Activated T-helper 9 cell treated with anti-CD3 and anti-CD28 coated beads, Interleukin-2, amount 50 U/mL, for 16 hours (primary cell): ENCODE measurements at regions not wholly inside any gene's neighbourhood (a gene's known extent, or its start where the extent isn't known, plus 50 kb on each side); places are given as distances from the start of the nearest gene placed in this dataset.

Source experiments
- DNase-seq: peaks from one replicate; pipeline ENCODE4 v3.0.0-alpha.2; 2020; ENCODE audit warnings: low read depth

GRCh38 chr12:124443931-124444712 lies 123.3 kb downstream of the NCOR2 start:
- no peak for DNase-seq

- no peak for DNase-seq
These were observed 124.5 kb downstream of the NCOR2 start for GRCh38 chr12:124442772-124443445.

- no peak for DNase-seq
These were observed 125.1 kb downstream of the NCOR2 start for GRCh38 chr12:124442281-124442680.

- no peak for DNase-seq
These were observed 125.8 kb downstream of the NCOR2 start for GRCh38 chr12:124441443-124442194.

GRCh38 chr12:124440841-124441381 lies 126.5 kb downstream of the NCOR2 start:
- DNase-seq, result no peak

- no peak for DNase-seq
These were observed 127.3 kb downstream of the NCOR2 start for GRCh38 chr12:124440031-124440626.

GRCh38 chr12:124438437-124439056 lies 128.9 kb downstream of the NCOR2 start:
- DNase-seq, result no peak

- DNase-seq, result no peak
These were observed 129.6 kb downstream of the NCOR2 start for GRCh38 chr12:124437617-124438436.

- DNase-seq, result no peak
These were observed 130.3 kb downstream of the NCOR2 start for GRCh38 chr12:124437121-124437520.

GRCh38 chr12:124436366-124436765 lies 131.0 kb downstream of the NCOR2 start:
- no peak for DNase-seq

GRCh38 chr12:124435806-124436345 lies 131.5 kb downstream of the NCOR2 start:
- no peak for DNase-seq

GRCh38 chr12:124434951-124435805 lies 132.2 kb downstream of the NCOR2 start:
- no peak for DNase-seq

- no peak for DNase-seq
These were observed 133.1 kb downstream of the NCOR2 start for GRCh38 chr12:124434354-124434753.

- no peak for DNase-seq
These were observed 133.5 kb downstream of the NCOR2 start for GRCh38 chr12:124433879-124434278.

GRCh38 chr12:124433147-124433874 lies 134.1 kb downstream of the NCOR2 start:
- DNase-seq, result no peak

- no peak for DNase-seq
These were observed 135.0 kb downstream of the NCOR2 start for GRCh38 chr12:124432376-124432775.

- no peak for DNase-seq
These were observed 135.4 kb downstream of the NCOR2 start for GRCh38 chr12:124431971-124432370.

GRCh38 chr12:124430491-124430890 lies 135.6 kb downstream of the RFLNA start:
- DNase-seq, result no peak

GRCh38 chr12:124429535-124429934 lies 134.6 kb downstream of the RFLNA start:
- DNase-seq, result no peak
